Pancreas (tissue), 10 donors: ENCODE measurements at regions not wholly inside any gene's neighbourhood (a gene's known extent, or its start where the extent isn't known, plus 50 kb on each side); places are given as distances from the start of the nearest gene placed in this dataset.

Experiments used
- ATAC-seq, 4 donors: fragments of 200-7000 bp; cut with Tn5 transposase; one replicate each; pipeline versions ENCODE4 v1.8.0 to v1.9.1; 2020; ENCODE audit warnings: mild to moderate bottlenecking in 4 of 4, moderate library complexity in 4 of 4
- DNase-seq, 6 donors: peaks; one replicate each; pipeline ENCODE4 v3.0.0-alpha.2; 2020
- FAIRE-seq: peaks from 2 replicates; lab custom pipeline; 2012; peaks lifted over from hg19 to GRCh38; lab: Jason Lieb, UNC
- H3K27ac ChIP-seq, 4 donors: fragments of 200-600 bp; sonication (generic); 1 replicate in 3 of 4; 2 replicates in 1 of 4; pipeline versions ENCODE4 v1.5.0 to v1.8.0; 2020
- H3K27me3 ChIP-seq, 4 donors: fragments of 200-600 bp; one replicate each; pipeline ENCODE4 v1.8.0; 2021
- H3K36me3 ChIP-seq, 3 donors: fragments of 200-600 bp; sonication (generic) in 1 of 3; one replicate each; pipeline versions ENCODE4 v1.5.0 to v1.8.0; 2020 to 2021
- H3K4me1 ChIP-seq, 3 donors: fragments of 200-600 bp; one replicate each; pipeline ENCODE4 v1.8.0; 2021
- H3K4me3 ChIP-seq, 4 donors: fragments of 200-600 bp; sonication (generic) in 2 of 4; one replicate each; pipeline versions ENCODE4 v1.5.0 to v1.8.0; 2020 to 2021
- H3K9me3 ChIP-seq, 4 donors: fragments of 200-600 bp; one replicate each; pipeline ENCODE4 v1.8.0; 2021
- WGBS, 2 donors: extraction: QIAGEN DNeasy Blood & Tissue Kit; methylation state at CpG; one replicate each; pipeline ENCODE4 v1.1.7; 2013; 5-methylcytosine and 5-hydroxymethylcytosine counted together
- intact Hi-C, 3 donors: fragments of 100-400 bp; cut with DNase I; formaldehyde crosslinking; loops; one replicate each; pipeline versions ENCODE4 v1.11.1 to v1.14.2; 2022
- TF ChIP-seq, protein P1 (sequence below), 4 donors: fragments of 200-600 bp; sonication (generic) in 3 of 4; IDR thresholded peaks; one replicate each; pipeline versions ENCODE4 v1.5.0 to v1.8.0; 2021; ENCODE audit warnings: antibody characterized with exemption in 4 of 4
- donor health status: healthy with polysubstance abuse.
- donor health status: DM: no; HTN: no; CAD: no; lungs with moderate emphysema.
- donor health status: DM: no; HTN: no; CAD: no.
- donor health status: control.
- donor health status: control.
- donor health status: Bipolar disorder and iron deficiency.
- donor health status: DM: yes; HTN: yes; CAD: no.
- donor health status: DM: no; HTN: no; CAD: no.
- donor health status: DM: no; HTN: no; CAD: no.
- donor health status: DM: yes; HTN: yes; CAD: no.

DNA sequence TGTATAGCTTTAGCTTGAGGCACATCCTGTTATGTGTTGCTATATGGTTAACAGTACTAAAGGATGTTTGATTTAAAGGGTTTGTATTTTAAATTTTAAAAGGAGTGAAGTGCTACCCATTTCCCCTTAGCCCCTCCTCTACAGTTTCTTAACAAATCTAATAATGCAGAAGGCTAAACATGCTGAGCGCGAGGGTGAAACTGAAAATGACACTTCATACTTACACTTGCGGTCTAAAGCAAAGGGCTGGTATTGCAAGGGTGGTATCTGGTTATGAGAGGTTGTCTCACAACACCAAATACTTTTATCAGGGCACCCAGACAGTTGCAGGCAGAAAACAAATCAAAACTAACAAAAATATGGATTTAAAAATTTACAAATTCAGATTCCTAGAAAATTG lies 172.3 kb downstream of the SIPA1L2 start:
- no peaks in the 10 kb centered on the region for H3K36me3 ChIP-seq
- no peak for FAIRE-seq
- intact Hi-C loops, result no loop called here
- H3K4me3 ChIP-seq, result no peak overlapping the region
- TF ChIP-seq, protein P1, sequence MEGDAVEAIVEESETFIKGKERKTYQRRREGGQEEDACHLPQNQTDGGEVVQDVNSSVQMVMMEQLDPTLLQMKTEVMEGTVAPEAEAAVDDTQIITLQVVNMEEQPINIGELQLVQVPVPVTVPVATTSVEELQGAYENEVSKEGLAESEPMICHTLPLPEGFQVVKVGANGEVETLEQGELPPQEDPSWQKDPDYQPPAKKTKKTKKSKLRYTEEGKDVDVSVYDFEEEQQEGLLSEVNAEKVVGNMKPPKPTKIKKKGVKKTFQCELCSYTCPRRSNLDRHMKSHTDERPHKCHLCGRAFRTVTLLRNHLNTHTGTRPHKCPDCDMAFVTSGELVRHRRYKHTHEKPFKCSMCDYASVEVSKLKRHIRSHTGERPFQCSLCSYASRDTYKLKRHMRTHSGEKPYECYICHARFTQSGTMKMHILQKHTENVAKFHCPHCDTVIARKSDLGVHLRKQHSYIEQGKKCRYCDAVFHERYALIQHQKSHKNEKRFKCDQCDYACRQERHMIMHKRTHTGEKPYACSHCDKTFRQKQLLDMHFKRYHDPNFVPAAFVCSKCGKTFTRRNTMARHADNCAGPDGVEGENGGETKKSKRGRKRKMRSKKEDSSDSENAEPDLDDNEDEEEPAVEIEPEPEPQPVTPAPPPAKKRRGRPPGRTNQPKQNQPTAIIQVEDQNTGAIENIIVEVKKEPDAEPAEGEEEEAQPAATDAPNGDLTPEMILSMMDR (IDR thresholded peaks at IDR 0.05), result no peak
- H3K27ac ChIP-seq, result no peak overlapping the region
- peaks cover 0 to 4% (median 0%) of the 10 kb centered on the region in 3 donors for H3K4me1 ChIP-seq
- no peaks in the 10 kb centered on the region for H3K9me3 ChIP-seq
- whole genome bisulfite sequencing, 2 donors, result 89 to 92% methylated on average over 3 of the region's 3 CpGs
- no peak for ATAC-seq
- no peak for DNase-seq
- H3K27me3 ChIP-seq, result no peaks in the 10 kb centered on the region

DNA sequence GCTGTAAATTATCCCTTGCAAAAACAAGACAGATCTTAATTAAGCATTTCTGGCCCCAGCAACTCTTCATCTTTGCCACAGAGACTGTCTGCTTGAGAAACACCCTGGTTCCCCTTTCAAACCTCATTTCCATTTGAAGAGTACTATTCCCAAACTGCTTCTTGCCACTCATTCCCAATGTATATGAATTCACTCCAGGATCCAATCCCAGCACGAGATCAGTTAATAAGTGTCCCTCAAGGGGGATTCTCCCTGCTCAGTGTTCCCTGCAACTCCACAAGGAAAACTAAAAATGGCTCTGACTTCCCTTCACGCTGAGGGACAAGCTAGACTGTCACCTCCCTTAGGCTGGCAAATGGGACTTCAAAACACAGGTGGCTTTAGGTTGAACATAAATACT lies 173.2 kb downstream of the SIPA1L2 start:
- DNase-seq, result no peak
- intact Hi-C loops, result no loop called here
- no peak for FAIRE-seq
- no peaks in the 10 kb centered on the region for H3K27me3 ChIP-seq
- no peak for ATAC-seq
- H3K27ac ChIP-seq, result no peak overlapping the region
- H3K4me1 ChIP-seq, result peaks cover 0 to 4% (median 0%) of the 10 kb centered on the region in 3 donors
- H3K4me3 ChIP-seq, result no peak overlapping the region
- 69 to 83% methylated on average over 2 of the region's 2 CpGs for WGBS, 2 donors
- TF ChIP-seq, protein P1 (IDR thresholded peaks at IDR 0.05), result no peak
- no peaks in the 10 kb centered on the region for H3K36me3 ChIP-seq
- no peaks in the 10 kb centered on the region for H3K9me3 ChIP-seq

DNA sequence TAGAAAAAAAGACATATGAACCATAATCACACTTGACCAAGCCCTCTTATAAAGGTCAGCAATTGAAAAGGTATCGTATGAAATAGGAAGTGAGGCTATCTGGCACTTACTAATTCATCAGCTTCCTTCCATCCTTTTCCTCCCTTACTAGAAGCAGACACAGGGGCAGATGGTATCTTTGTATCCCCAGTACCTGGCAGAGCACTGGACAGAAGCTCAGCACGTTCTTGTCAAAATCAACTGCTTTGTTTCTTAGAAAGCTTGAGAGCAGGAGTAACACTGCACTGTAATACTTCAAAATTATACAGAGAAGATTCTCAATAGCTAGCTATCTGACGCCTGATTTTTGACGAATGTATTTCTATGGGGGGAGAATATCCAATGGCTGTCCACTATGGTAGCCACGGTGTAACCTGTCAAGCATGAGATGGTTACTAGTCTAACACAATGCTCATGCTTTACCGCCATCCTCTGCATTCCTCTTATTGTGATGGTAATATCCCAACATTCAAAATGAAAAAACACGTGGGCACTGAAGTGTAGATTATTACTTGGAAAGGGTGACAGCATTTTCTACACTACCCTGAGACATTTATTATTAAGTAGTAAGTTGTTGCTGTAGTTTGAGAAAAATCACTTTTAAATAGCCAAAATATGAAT lies 175.6 kb downstream of the SIPA1L2 start:
- Histone ChIP-seq H3K9me3 (no peaks in the 10 kb centered on the region), H3K27ac (no peak overlapping the region), H3K27me3 (no peaks in the 10 kb centered on the region), H3K36me3 (no peaks in the 10 kb centered on the region), H3K4me3 (no peak overlapping the region), H3K4me1 (peaks cover 0 to 4% (median 0%) of the 10 kb centered on the region in 3 donors)
- FAIRE-seq (no peak), DNase-seq (no peak), ATAC-seq (no peak)
- WGBS, 2 donors, result 85 to 93% methylated on average over 7 of the region's 7 CpGs
- intact Hi-C loops, result no loop called here
- TF ChIP-seq, protein P1 (IDR thresholded peaks at IDR 0.05), result no peak

DNA sequence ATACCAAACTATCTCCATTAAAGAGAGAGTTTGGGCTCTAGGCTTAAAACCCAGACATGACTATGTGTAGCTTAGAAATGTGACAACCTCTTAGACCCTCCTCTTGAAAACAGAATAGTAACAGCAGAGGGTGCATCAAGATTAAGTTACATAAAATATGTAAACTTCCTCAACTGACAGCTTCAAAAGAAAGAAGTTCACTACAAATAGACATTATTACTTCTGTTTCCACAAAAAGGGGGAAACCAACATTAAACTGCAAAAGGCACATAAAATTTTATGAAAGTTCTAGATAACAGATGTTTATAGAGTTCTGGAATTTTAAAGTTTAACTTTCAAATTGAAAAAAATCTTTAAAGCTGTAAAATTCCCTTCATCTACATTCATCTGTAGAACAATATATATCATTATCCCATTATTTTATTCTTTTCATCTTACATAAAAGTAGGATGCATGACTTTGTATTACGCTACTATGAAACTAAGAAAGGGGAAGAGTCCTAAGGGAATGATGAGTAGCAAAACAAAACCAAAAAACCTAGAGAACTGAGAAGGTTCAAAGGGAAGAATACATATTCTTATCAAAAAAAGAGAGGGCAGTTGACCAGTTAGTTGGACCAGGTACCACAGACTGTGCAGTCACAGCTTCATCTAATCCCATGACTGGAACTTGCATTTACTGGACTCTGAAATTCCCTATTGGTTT lies 177.0 kb downstream of the SIPA1L2 start:
- no peak overlapping the region for H3K4me3 ChIP-seq
- FAIRE-seq (no peak), DNase-seq (no peak), ATAC-seq (no peak)
- TF ChIP-seq, protein P1 (IDR thresholded peaks at IDR 0.05), result no peak
- no peaks in the 10 kb centered on the region for H3K36me3 ChIP-seq
- H3K27ac ChIP-seq, result no peak overlapping the region
- peaks cover 0 to 3% (median 0%) of the 10 kb centered on the region in 3 donors for H3K4me1 ChIP-seq
- 94 to 100% methylated on average over 1 of the region's 1 CpG for WGBS, 2 donors
- H3K9me3 ChIP-seq, result no peaks in the 10 kb centered on the region
- intact Hi-C loops, result no loop called here
- H3K27me3 ChIP-seq, result no peaks in the 10 kb centered on the region

DNA sequence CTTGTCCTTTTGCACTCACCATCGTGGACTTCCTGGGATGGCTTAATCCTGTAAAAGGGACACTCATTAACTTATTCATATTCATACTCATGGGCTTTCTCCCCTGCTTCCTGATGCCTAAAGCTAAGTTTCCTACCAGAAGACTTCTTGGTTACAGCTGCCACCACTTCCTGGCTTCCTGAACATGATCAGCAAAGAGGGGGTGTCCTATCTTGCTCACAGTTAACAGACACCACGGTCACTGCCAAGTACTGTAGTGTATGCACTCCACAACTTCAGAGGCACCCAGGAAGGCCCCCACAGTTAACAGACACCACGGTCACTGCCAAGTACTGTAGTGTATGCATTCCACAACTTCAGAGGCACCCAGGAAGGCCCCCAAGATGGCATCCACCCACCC lies 177.8 kb downstream of the SIPA1L2 start:
- H3K4me3 ChIP-seq, result no peak overlapping the region
- H3K27me3 ChIP-seq, result no peaks in the 10 kb centered on the region
- ATAC-seq, result no peak
- H3K27ac ChIP-seq, result no peak overlapping the region
- intact Hi-C loops, result no loop called here
- H3K4me1 ChIP-seq, result no peaks in the 10 kb centered on the region
- FAIRE-seq, result no peak
- TF ChIP-seq, protein P1 (IDR thresholded peaks at IDR 0.05), result no peak
- H3K36me3 ChIP-seq, result no peaks in the 10 kb centered on the region
- WGBS, 2 donors, result 54 to 63% methylated on average over 3 of the region's 3 CpGs
- DNase-seq, result no peak
- no peaks in the 10 kb centered on the region for H3K9me3 ChIP-seq
